Peyer's patch (tissue), 4 donors: ENCODE measurements at regions not wholly inside any gene's neighbourhood (a gene's known extent, or its start where the extent isn't known, plus 50 kb on each side); places are given as distances from the start of the nearest gene placed in this dataset.

Experiments
- POLR2A ChIP-seq, 2 donors: fragments of 450-650 bp; IDR thresholded peaks; one replicate each; pipeline ENCODE4 v1.5.1; 2017; ENCODE audit warnings: antibody characterized with exemption in 2 of 2, mild to moderate bottlenecking in 2 of 2, moderate library complexity in 2 of 2
- TF ChIP-seq, protein P1 (sequence below), 6 experiments: fragments of 450-650 bp in 4 of 6; fragments of 200-600 bp in 2 of 6; sonication (generic) in 1 of 6; IDR thresholded peaks; one replicate each; pipeline ENCODE4 v1.5.1; 2017 to 2019; ENCODE audit warnings: antibody characterized with exemption in 6 of 6, mild to moderate bottlenecking in 3 of 6, moderate library complexity in 1 of 6

DNA sequence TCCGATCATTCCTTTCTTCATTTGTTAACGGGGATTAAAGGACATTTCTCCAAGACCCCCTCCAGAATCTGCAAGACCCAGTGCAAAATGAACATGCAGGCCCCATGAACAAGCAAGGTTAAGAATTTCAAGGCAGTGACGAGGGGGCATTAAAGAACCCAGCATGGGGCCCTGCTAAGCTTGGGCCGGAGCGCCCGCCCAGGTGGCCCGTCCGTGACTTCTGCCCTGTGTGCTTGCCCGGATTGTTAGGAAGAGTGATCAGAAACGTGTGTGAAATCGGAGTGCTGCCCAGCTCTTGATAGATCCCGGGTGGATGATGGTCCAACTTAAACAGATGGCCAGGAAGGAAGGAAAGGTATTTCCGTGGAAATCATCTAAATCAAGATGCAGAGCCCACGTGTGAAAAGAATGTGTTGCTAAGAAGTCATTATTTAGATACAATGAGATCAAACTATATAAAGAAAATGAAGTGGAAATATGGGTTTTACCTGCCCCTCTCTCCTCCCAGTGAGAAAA, 213.6 kb downstream of the KLF6 start:
- TF ChIP-seq, protein P1, sequence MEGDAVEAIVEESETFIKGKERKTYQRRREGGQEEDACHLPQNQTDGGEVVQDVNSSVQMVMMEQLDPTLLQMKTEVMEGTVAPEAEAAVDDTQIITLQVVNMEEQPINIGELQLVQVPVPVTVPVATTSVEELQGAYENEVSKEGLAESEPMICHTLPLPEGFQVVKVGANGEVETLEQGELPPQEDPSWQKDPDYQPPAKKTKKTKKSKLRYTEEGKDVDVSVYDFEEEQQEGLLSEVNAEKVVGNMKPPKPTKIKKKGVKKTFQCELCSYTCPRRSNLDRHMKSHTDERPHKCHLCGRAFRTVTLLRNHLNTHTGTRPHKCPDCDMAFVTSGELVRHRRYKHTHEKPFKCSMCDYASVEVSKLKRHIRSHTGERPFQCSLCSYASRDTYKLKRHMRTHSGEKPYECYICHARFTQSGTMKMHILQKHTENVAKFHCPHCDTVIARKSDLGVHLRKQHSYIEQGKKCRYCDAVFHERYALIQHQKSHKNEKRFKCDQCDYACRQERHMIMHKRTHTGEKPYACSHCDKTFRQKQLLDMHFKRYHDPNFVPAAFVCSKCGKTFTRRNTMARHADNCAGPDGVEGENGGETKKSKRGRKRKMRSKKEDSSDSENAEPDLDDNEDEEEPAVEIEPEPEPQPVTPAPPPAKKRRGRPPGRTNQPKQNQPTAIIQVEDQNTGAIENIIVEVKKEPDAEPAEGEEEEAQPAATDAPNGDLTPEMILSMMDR (IDR thresholded peaks at IDR 0.05): no peak
- no peak for TF ChIP-seq POLR2A (IDR thresholded peaks at IDR 0.05)
